Esophagus muscularis mucosa (tissue), 4 donors: ENCODE measurements at regions not wholly inside any gene's neighbourhood (a gene's known extent, or its start where the extent isn't known, plus 50 kb on each side); places are given as distances from the start of the nearest gene placed in this dataset.

ENCODE experiments used
- CTCF ChIP-seq, 3 experiments: fragments of 200-600 bp in 2 of 3; fragments of 450-650 bp in 1 of 3; sonication (generic) in 2 of 3; IDR thresholded peaks; one replicate each; pipeline ENCODE4 v1.5.1; 2017 to 2019; ENCODE audit warnings: antibody characterized with exemption in 3 of 3, mild to moderate bottlenecking in 2 of 3, moderate library complexity in 1 of 3
- EP300 ChIP-seq: sonication (generic); formaldehyde crosslinking; IDR thresholded peaks from one replicate; pipeline ENCODE4 v1.6.1; 2017; ENCODE audit warnings: antibody characterized with exemption
- POLR2AphosphoS5 ChIP-seq, 2 donors: sonication (generic); formaldehyde crosslinking; IDR thresholded peaks; one replicate each; pipeline ENCODE4 v1.6.1; 2017; ENCODE audit warnings: antibody characterized with exemption in 2 of 2

DNA sequence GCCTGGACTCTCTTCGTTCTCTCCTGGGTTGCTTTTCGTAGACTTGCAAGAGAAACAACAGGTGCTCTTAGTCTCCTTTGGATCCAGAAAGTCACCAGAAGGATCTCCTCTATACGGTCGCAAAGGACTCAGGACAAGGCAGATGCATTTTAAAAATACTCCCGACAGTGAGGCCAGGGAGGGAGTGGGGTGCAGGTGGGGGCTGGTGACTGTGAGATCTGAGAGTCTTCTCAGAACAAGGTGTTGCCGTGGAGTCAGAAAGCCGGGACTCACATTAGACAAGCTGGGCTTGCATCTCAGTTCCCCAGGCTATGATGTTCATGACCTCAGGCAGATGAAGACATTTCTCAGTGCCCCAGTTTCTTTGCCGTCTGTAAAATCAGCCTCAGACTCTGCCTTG is 507.2 kb downstream of the TCERG1L start:
- TF ChIP-seq CTCF (IDR thresholded peaks at IDR 0.05), result no peak
- no peak for TF ChIP-seq POLR2AphosphoS5 (IDR thresholded peaks at IDR 0.05)
- no peak for TF ChIP-seq EP300
